ENCODE measurements at regions not wholly inside any gene's neighbourhood (a gene's known extent, or its start where the extent isn't known, plus 50 kb on each side); places are given as distances from the start of the nearest gene placed in this dataset.
"Not testable (repeated sequence)": the region's sequence is repeated elsewhere in the genome, so short reads cannot be mapped to it uniquely, and the experiment has no call there.

GRCh38 chrY:26167332-26167731, 545.4 kb downstream of the CDY1 start:
- TF ChIP-seq CTCF, POLR2A (IDR thresholded peaks at IDR 0.05): not testable (repeated sequence)
